ENCODE measurements at regions not wholly inside any gene's neighbourhood (a gene's known extent, or its start where the extent isn't known, plus 50 kb on each side); places are given as distances from the start of the nearest gene placed in this dataset.
"Not testable (repeated sequence)": the region's sequence is repeated elsewhere in the genome, so short reads cannot be mapped to it uniquely, and the experiment has no call there.

- DNase-seq (ENCODE audit: insufficient read length, low spot score): no peak
- FAIRE-seq: no peak
Observed at GRCh38 chr10:6936931-6937330, 356.9 kb upstream of the PRKCQ start.

GRCh38 chr10:6929148-6929830, 349.2 kb upstream of the PRKCQ start:
- DNase-seq (ENCODE audit: insufficient read length, low spot score): no peak
- peak; percentile 73 for FAIRE-seq

- DNase-seq (ENCODE audit: insufficient read length, low spot score): no peak
- FAIRE-seq: no peak
Observed at GRCh38 chr10:6928586-6928985, 348.5 kb upstream of the PRKCQ start.

- FAIRE-seq: no peak
- no peak for DNase-seq (ENCODE audit: insufficient read length, low spot score)
Observed at GRCh38 chr10:6926971-6927370, 346.9 kb upstream of the PRKCQ start.

GRCh38 chr10:6925146-6925545, 345.1 kb upstream of the PRKCQ start:
- DNase-seq (ENCODE audit: insufficient read length, low spot score) (no peak), FAIRE-seq (no peak)

- DNase-seq (ENCODE audit: insufficient read length, low spot score) (no peak), FAIRE-seq (no peak)
Observed at GRCh38 chr10:6924166-6924565, 344.1 kb upstream of the PRKCQ start.

GRCh38 chr10:6921026-6921425, 340.9 kb upstream of the PRKCQ start:
- FAIRE-seq; DNase-seq (ENCODE audit: insufficient read length, low spot score): not testable (repeated sequence)

GRCh38 chr10:6920072-6921019, 340.3 kb upstream of the PRKCQ start:
- FAIRE-seq (peak; percentile 98), DNase-seq (ENCODE audit: insufficient read length, low spot score) (peak; percentile 50)

GRCh38 chr10:6919077-6919476, 339.0 kb upstream of the PRKCQ start:
- DNase-seq (ENCODE audit: insufficient read length, low spot score) (no peak), FAIRE-seq (no peak)

GRCh38 chr10:6918305-6918704, 338.2 kb upstream of the PRKCQ start:
- FAIRE-seq: peak; percentile 66
- DNase-seq (ENCODE audit: insufficient read length, low spot score): no peak

GRCh38 chr10:6917125-6917524, 337.0 kb upstream of the PRKCQ start:
- no peak for FAIRE-seq

GRCh38 chr10:6916601-6917000, 336.5 kb upstream of the PRKCQ start:
- no peak for DNase-seq (ENCODE audit: insufficient read length, low spot score)
- no peak for FAIRE-seq

More at GRCh38 chr10:6917125-6917524, 337.0 kb upstream of the PRKCQ start:
- DNase-seq (ENCODE audit: insufficient read length, low spot score): no peak

GRCh38 chr10:6915307-6915706, 335.2 kb upstream of the PRKCQ start:
- no peak for FAIRE-seq
- DNase-seq (ENCODE audit: insufficient read length, low spot score): no peak

- no peak for DNase-seq (ENCODE audit: insufficient read length, low spot score)
- no peak for FAIRE-seq
Observed at GRCh38 chr10:6912929-6913328, 332.9 kb upstream of the PRKCQ start.

- no peak for DNase-seq (ENCODE audit: insufficient read length, low spot score)
Observed at GRCh38 chr10:6912424-6912823, 332.3 kb upstream of the PRKCQ start.

GRCh38 chr10:6912021-6912420, 331.9 kb upstream of the PRKCQ start:
- FAIRE-seq (no peak), DNase-seq (ENCODE audit: insufficient read length, low spot score) (no peak)

More at GRCh38 chr10:6912424-6912823, 332.3 kb upstream of the PRKCQ start:
- FAIRE-seq: no peak

- FAIRE-seq (no peak), DNase-seq (ENCODE audit: insufficient read length, low spot score) (no peak)
Observed at GRCh38 chr10:6909905-6910560, 330.0 kb upstream of the PRKCQ start.

- DNase-seq (ENCODE audit: insufficient read length, low spot score): no peak
- FAIRE-seq: no peak
Observed at GRCh38 chr10:6907877-6908530, 327.9 kb upstream of the PRKCQ start.

- DNase-seq (ENCODE audit: insufficient read length, low spot score) (no peak), FAIRE-seq (peak; percentile 8)
Observed at GRCh38 chr10:6894405-6894804, 314.3 kb upstream of the PRKCQ start.

GRCh38 chr10:6892864-6893263, 312.8 kb upstream of the PRKCQ start:
- FAIRE-seq (no peak), DNase-seq (ENCODE audit: insufficient read length, low spot score) (no peak)

- DNase-seq (ENCODE audit: insufficient read length, low spot score) (no peak), FAIRE-seq (no peak)
Observed at GRCh38 chr10:6891924-6892323, 311.8 kb upstream of the PRKCQ start.
